Lower leg skin (tissue), 3 donors: ENCODE measurements at regions not wholly inside any gene's neighbourhood (a gene's known extent, or its start where the extent isn't known, plus 50 kb on each side); places are given as distances from the start of the nearest gene placed in this dataset.
"Not testable (repeated sequence)": the region's sequence is repeated elsewhere in the genome, so short reads cannot be mapped to it uniquely, and the experiment has no call there.

Experiments used
- CTCF ChIP-seq, 3 donors: fragments of 450-650 bp; IDR thresholded peaks; one replicate each; pipeline ENCODE4 v1.5.1; 2016; ENCODE audit warnings: antibody characterized with exemption in 3 of 3, mild to moderate bottlenecking in 3 of 3, moderate library complexity in 2 of 3
- POLR2A ChIP-seq, 2 donors: fragments of 450-650 bp; IDR thresholded peaks; one replicate each; pipeline ENCODE4 v1.6.1; 2016 to 2017; ENCODE audit warnings: antibody characterized with exemption in 2 of 2, mild to moderate bottlenecking in 1 of 2, moderate library complexity in 1 of 2

GRCh38 chr1:186691-187131, 264.8 kb downstream of the OR4F29 start:
- TF ChIP-seq CTCF, POLR2A (IDR thresholded peaks at IDR 0.05): not testable (repeated sequence)
